A673 (cell line): ENCODE measurements at regions not wholly inside any gene's neighbourhood (a gene's known extent, or its start where the extent isn't known, plus 50 kb on each side); places are given as distances from the start of the nearest gene placed in this dataset.
"Not testable (repeated sequence)": the region's sequence is repeated elsewhere in the genome, so short reads cannot be mapped to it uniquely, and the experiment has no call there.

Experiments used
- BruUV-seq: library from RNA; stranded (reverse); fragments of 400-500 nt; replicated peaks from 2 replicates; lab custom pipeline; 2021; lab: Mats Ljungman, UMichigan
- CTCF ChIA-PET: fragments of 300-600 bp; sonication (Branson Sonifier 250); formaldehyde crosslinking; loops from one replicate; lab custom pipeline; 2022; ENCODE audit warnings: antibody characterized with exemption; lab: Charles Lee
- POLR2A ChIA-PET: fragments of 300-600 bp; sonication (Branson Sonifier 250); formaldehyde crosslinking; loops from one replicate; lab custom pipeline; 2022; ENCODE audit warnings: antibody characterized with exemption; ENCODE audit not compliant: low non-redundant PET; lab: Charles Lee
- DNase-seq: peaks from one replicate; pipeline ENCODE4 v3.0.0-alpha.2; 2015; ENCODE audit warnings: low spot score
- H3K27ac ChIP-seq: fragments of 200-600 bp; sonication (generic); 2 replicates; pipeline ENCODE4 v1.5.1; 2016; ENCODE audit warnings: mixed run types, low read depth, mild to moderate bottlenecking, mixed read lengths, antibody characterized with exemption, low read length; ENCODE audit not compliant: poor library complexity, severe bottlenecking
- H3K27me3 ChIP-seq: fragments of 200-600 bp; sonication (generic); replicated peaks from 2 replicates; pipeline ENCODE4 v1.6.1; 2017; ENCODE audit warnings: mixed run types, low read depth, mild to moderate bottlenecking, mixed read lengths, antibody characterized with exemption, low read length; ENCODE audit not compliant: insufficient read depth, poor library complexity
- H3K36me3 ChIP-seq: fragments of 200-600 bp; sonication (generic); 2 replicates; pipeline ENCODE4 v1.6.1; 2016; ENCODE audit warnings: mixed run types, mild to moderate bottlenecking, mixed read lengths, antibody characterized with exemption, low read length; ENCODE audit not compliant: insufficient read depth, poor library complexity, severe bottlenecking
- H3K4me1 ChIP-seq: fragments of 200-600 bp; sonication (generic); 2 replicates; pipeline ENCODE4 v1.6.1; 2017; ENCODE audit warnings: mixed run types, mild to moderate bottlenecking, mixed read lengths, antibody characterized with exemption, low read length; ENCODE audit not compliant: insufficient read depth, poor library complexity, severe bottlenecking
- H3K4me3 ChIP-seq: fragments of 200-600 bp; sonication (generic); 2 replicates; pipeline ENCODE4 v1.5.1; 2016; ENCODE audit warnings: low read depth, mixed run types, mild to moderate bottlenecking, mixed read lengths, low read length; ENCODE audit not compliant: poor library complexity, severe bottlenecking
- H3K9me3 ChIP-seq: fragments of 200-600 bp; sonication (generic); 2 replicates; pipeline ENCODE4 v1.6.1; 2016; ENCODE audit warnings: mixed run types, low read depth, mild to moderate bottlenecking, mixed read lengths, antibody characterized with exemption, low read length; ENCODE audit not compliant: poor library complexity, severe bottlenecking
- CTCF ChIP-seq: fragments of 300-800, 200-600 bp; sonication (generic); conservative IDR thresholded peaks from 2 replicates; pipeline ENCODE4 v1.5.1; 2017; ENCODE audit warnings: low read depth, mild to moderate bottlenecking, antibody characterized with exemption, low read length, moderate library complexity, mixed read lengths
- EZH2 ChIP-seq: fragments of 200-600 bp; sonication (generic); IDR thresholded peaks from 2 replicates; pipeline ENCODE4 v1.6.1; 2017; ENCODE audit warnings: borderline replicate concordance, low read depth, mild to moderate bottlenecking, mixed read lengths, antibody characterized with exemption, low read length; ENCODE audit not compliant: poor library complexity, severe bottlenecking
- intact Hi-C: fragments of 100-400 bp; cut with micrococcal nuclease; formaldehyde crosslinking; loops from one replicate; pipeline ENCODE4 v1.10.0; 2022; ENCODE audit not compliant: unreplicated experiment

- DNase-seq: no peak
- TF ChIP-seq CTCF (no peak), EZH2 (no peak)
- Histone ChIP-seq H3K4me1 (no peaks in the 10 kb centered on the region), H3K36me3 (no peaks in the 10 kb centered on the region), H3K27me3 (no peaks in the 10 kb centered on the region), H3K27ac (no peak overlapping the region), H3K9me3 (no peaks in the 10 kb centered on the region), H3K4me3 (no peak overlapping the region)
- ChIA-PET CTCF (no interaction called here), POLR2A (no interaction called here)
- intact Hi-C loops: no loop called here
- BruUV-seq: no TSS peak
Observed at GRCh38 chr6:134806180-134806798, 143.6 kb downstream of the ALDH8A1 start.

- TF ChIP-seq EZH2 (no peak), CTCF (no peak)
- H3K27me3 ChIP-seq: no peaks in the 10 kb centered on the region
- intact Hi-C loops: no loop called here
- no peaks in the 10 kb centered on the region for H3K36me3 ChIP-seq
- H3K4me1 ChIP-seq: no peaks in the 10 kb centered on the region
- no TSS peak for BruUV-seq
- DNase-seq: no peak
- no peaks in the 10 kb centered on the region for H3K9me3 ChIP-seq
- no peak overlapping the region for H3K27ac ChIP-seq
- CTCF ChIA-PET: no interaction called here
- POLR2A ChIA-PET: no interaction called here
- no peak overlapping the region for H3K4me3 ChIP-seq
Observed at GRCh38 chr6:134805168-134805567, 144.7 kb downstream of the ALDH8A1 start.

GRCh38 chr6:134804311-134804710 lies 145.6 kb downstream of the ALDH8A1 start:
- DNase-seq, BruUV-seq, H3K4me3 ChIP-seq, H3K27ac ChIP-seq, intact Hi-C loops, H3K9me3 ChIP-seq, POLR2A ChIA-PET, H3K27me3 ChIP-seq, H3K4me1 ChIP-seq, H3K36me3 ChIP-seq, CTCF ChIA-PET: not testable (repeated sequence)

GRCh38 chr6:134802426-134803058 lies 147.4 kb downstream of the ALDH8A1 start:
- ChIA-PET CTCF (no interaction called here), POLR2A (no interaction called here)
- no TSS peak for BruUV-seq
- no peak overlapping the region for H3K27ac ChIP-seq
- H3K36me3 ChIP-seq: no peaks in the 10 kb centered on the region
- H3K4me3 ChIP-seq: no peak overlapping the region
- H3K9me3 ChIP-seq: no peaks in the 10 kb centered on the region
- H3K27me3 ChIP-seq: no peaks in the 10 kb centered on the region
- DNase-seq: no peak
- intact Hi-C loops: no loop called here
- H3K4me1 ChIP-seq: no peaks in the 10 kb centered on the region
- TF ChIP-seq EZH2: no peak
- no peak for TF ChIP-seq CTCF
